ENCODE measurements at regions not wholly inside any gene's neighbourhood (a gene's known extent, or its start where the extent isn't known, plus 50 kb on each side); places are given as distances from the start of the nearest gene placed in this dataset.

DNA sequence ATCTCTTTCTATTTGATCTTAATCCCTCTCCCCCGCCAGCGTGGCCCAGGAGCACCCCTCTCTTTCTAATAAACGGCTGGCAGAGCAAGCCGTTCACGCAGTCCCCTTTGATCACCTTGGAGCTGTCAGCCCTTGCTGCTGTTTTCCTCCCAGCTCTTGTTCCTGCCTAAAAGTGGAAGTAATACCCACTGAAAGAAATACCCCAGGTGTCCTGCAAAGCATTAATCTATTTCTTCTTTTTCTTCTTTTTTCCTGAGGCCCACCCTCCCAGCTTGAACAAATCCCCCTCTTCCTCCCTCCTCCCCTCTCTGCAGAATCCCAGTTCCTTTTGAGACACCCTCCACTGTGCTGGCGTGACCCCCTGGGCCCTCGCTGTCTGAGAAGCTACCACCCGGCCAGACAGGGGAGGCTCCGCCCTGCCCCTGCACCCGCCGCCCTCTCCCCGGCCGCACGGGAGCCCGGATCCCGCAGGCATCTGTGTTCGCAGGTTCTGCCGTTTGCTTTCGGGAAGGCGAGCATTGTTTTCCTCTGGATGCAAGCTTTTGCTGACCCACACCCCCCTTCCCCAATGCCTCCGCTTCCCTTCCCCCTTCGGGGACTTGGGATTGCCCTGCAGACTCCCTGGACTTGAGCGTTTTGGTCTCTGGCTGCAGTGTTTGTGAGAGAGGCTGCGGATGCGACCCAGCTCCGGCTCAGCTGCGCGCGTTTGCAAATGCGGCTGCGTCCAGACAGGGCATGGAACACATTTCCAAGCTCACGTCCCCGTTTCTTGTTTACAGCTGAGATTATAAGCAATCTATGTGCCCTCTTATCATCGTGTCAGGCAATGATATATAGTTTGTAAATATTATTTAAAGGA, 631.5 kb downstream of the NYAP2 start (continued):
- no peak for TF ChIP-seq MXI1 (IDR thresholded peaks at IDR 0.05; ENCODE audit: borderline replicate concordance, low read depth, low read length)
- no peak for TF ChIP-seq ONECUT2 (CRISPR knock-in tag; IDR thresholded peaks at IDR 0.05)
- no peak for TF ChIP-seq ZNF343 (CRISPR knock-in tag; IDR thresholded peaks at IDR 0.05)
- no peak for TF ChIP-seq MAZ (IDR thresholded peaks at IDR 0.05; ENCODE audit: borderline replicate concordance, low read depth, low read length)
- TF ChIP-seq MAZ (CRISPR knock-in tag; IDR thresholded peaks at IDR 0.05; ENCODE audit: low read depth): peak; percentile 61
- TF ChIP-seq, protein P1, sequence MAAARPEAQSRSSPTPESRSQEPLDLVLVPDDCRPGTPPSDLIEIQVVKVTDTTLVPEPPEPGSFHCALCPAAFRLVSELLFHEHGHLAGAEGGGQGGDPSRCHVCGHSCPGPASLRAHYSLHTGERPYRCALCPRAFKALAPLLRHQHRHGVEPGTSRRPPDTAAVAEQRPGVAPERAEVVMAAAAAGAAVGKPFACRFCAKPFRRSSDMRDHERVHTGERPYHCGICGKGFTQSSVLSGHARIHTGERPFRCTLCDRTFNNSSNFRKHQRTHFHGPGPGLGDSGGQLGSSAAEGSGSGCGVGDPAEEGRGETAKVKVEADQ (CRISPR knock-in tag; IDR thresholded peaks at IDR 0.05; ENCODE audit: borderline replicate concordance): peak; percentile 72; the same call in 1 of the 2 replicates
- TF ChIP-seq ZFAT (CRISPR knock-in tag; conservative IDR thresholded peaks at IDR 0.05): no peak
- TF ChIP-seq, protein P2, sequence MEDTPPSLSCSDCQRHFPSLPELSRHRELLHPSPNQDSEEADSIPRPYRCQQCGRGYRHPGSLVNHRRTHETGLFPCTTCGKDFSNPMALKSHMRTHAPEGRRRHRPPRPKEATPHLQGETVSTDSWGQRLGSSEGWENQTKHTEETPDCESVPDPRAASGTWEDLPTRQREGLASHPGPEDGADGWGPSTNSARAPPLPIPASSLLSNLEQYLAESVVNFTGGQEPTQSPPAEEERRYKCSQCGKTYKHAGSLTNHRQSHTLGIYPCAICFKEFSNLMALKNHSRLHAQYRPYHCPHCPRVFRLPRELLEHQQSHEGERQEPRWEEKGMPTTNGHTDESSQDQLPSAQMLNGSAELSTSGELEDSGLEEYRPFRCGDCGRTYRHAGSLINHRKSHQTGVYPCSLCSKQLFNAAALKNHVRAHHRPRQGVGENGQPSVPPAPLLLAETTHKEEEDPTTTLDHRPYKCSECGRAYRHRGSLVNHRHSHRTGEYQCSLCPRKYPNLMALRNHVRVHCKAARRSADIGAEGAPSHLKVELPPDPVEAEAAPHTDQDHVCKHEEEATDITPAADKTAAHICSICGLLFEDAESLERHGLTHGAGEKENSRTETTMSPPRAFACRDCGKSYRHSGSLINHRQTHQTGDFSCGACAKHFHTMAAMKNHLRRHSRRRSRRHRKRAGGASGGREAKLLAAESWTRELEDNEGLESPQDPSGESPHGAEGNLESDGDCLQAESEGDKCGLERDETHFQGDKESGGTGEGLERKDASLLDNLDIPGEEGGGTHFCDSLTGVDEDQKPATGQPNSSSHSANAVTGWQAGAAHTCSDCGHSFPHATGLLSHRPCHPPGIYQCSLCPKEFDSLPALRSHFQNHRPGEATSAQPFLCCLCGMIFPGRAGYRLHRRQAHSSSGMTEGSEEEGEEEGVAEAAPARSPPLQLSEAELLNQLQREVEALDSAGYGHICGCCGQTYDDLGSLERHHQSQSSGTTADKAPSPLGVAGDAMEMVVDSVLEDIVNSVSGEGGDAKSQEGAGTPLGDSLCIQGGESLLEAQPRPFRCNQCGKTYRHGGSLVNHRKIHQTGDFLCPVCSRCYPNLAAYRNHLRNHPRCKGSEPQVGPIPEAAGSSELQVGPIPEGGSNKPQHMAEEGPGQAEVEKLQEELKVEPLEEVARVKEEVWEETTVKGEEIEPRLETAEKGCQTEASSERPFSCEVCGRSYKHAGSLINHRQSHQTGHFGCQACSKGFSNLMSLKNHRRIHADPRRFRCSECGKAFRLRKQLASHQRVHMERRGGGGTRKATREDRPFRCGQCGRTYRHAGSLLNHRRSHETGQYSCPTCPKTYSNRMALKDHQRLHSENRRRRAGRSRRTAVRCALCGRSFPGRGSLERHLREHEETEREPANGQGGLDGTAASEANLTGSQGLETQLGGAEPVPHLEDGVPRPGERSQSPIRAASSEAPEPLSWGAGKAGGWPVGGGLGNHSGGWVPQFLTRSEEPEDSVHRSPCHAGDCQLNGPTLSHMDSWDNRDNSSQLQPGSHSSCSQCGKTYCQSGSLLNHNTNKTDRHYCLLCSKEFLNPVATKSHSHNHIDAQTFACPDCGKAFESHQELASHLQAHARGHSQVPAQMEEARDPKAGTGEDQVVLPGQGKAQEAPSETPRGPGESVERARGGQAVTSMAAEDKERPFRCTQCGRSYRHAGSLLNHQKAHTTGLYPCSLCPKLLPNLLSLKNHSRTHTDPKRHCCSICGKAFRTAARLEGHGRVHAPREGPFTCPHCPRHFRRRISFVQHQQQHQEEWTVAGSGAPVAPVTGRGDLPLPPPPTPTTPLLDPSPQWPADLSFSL (CRISPR knock-in tag; IDR thresholded peaks at IDR 0.05): no peak
- TF ChIP-seq ZNF331 (CRISPR knock-in tag; IDR thresholded peaks at IDR 0.05): peak; percentile 55; the same call in 1 of the 2 replicates
- no peak for TF ChIP-seq RNF2 (conservative IDR thresholded peaks at IDR 0.05; ENCODE audit: low read depth)
- no peak; the same call in 1 of the 2 replicates for TF ChIP-seq NFKBIZ (CRISPR knock-in tag; IDR thresholded peaks at IDR 0.05)
- TF ChIP-seq ELF3 (CRISPR knock-in tag; IDR thresholded peaks at IDR 0.05): peak; percentile 74; the same call in 1 of the 2 replicates
- no peak for TF ChIP-seq HNF4G (IDR thresholded peaks at IDR 0.05; ENCODE audit: borderline replicate concordance, low read depth, low read length)
- no peak for TF ChIP-seq HNF4G (CRISPR knock-in tag; IDR thresholded peaks at IDR 0.05; ENCODE audit: borderline replicate concordance, low read depth)
- TF ChIP-seq ZNF274 (CRISPR knock-in tag; IDR thresholded peaks at IDR 0.05): peak; percentile 92
- TF ChIP-seq ZNF235 (CRISPR knock-in tag; IDR thresholded peaks at IDR 0.05; ENCODE audit: borderline replicate concordance): no peak
- no peak for TF ChIP-seq ZNF672 (CRISPR knock-in tag; IDR thresholded peaks at IDR 0.05)
- TF ChIP-seq, protein P3, sequence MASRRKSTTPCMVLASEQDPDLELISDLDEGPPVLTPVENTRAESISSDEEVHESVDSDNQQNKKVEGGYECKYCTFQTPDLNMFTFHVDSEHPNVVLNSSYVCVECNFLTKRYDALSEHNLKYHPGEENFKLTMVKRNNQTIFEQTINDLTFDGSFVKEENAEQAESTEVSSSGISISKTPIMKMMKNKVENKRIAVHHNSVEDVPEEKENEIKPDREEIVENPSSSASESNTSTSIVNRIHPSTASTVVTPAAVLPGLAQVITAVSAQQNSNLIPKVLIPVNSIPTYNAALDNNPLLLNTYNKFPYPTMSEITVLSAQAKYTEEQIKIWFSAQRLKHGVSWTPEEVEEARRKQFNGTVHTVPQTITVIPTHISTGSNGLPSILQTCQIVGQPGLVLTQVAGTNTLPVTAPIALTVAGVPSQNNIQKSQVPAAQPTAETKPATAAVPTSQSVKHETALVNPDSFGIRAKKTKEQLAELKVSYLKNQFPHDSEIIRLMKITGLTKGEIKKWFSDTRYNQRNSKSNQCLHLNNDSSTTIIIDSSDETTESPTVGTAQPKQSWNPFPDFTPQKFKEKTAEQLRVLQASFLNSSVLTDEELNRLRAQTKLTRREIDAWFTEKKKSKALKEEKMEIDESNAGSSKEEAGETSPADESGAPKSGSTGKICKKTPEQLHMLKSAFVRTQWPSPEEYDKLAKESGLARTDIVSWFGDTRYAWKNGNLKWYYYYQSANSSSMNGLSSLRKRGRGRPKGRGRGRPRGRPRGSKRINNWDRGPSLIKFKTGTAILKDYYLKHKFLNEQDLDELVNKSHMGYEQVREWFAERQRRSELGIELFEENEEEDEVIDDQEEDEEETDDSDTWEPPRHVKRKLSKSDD (CRISPR knock-in tag; IDR thresholded peaks at IDR 0.05; ENCODE audit: low read depth): 0 out of 2 replicates have a peak, but pooled peaks have one; percentile 54
- TF ChIP-seq TBX2 (CRISPR knock-in tag; IDR thresholded peaks at IDR 0.05; ENCODE audit: borderline replicate concordance): no peak; the same call in 1 of the 2 replicates
- TF ChIP-seq CEBPG (CRISPR knock-in tag; IDR thresholded peaks at IDR 0.05): peak; percentile 46
- TF ChIP-seq NFYB (CRISPR knock-in tag; IDR thresholded peaks at IDR 0.05): no peak
